HG03039 (cell line): ENCODE measurements at regions not wholly inside any gene's neighbourhood (a gene's known extent, or its start where the extent isn't known, plus 50 kb on each side); places are given as distances from the start of the nearest gene placed in this dataset.
"Not testable (repeated sequence)": the region's sequence is repeated elsewhere in the genome, so short reads cannot be mapped to it uniquely, and the experiment has no call there.

Source experiments
- ATAC-seq: cut with Tn5 transposase; IDR thresholded peaks from one replicate; pipeline ENCODE4 v1.9.1; 2021; ENCODE audit warnings: mild to moderate bottlenecking, moderate library complexity; ENCODE audit not compliant: unreplicated experiment

DNA sequence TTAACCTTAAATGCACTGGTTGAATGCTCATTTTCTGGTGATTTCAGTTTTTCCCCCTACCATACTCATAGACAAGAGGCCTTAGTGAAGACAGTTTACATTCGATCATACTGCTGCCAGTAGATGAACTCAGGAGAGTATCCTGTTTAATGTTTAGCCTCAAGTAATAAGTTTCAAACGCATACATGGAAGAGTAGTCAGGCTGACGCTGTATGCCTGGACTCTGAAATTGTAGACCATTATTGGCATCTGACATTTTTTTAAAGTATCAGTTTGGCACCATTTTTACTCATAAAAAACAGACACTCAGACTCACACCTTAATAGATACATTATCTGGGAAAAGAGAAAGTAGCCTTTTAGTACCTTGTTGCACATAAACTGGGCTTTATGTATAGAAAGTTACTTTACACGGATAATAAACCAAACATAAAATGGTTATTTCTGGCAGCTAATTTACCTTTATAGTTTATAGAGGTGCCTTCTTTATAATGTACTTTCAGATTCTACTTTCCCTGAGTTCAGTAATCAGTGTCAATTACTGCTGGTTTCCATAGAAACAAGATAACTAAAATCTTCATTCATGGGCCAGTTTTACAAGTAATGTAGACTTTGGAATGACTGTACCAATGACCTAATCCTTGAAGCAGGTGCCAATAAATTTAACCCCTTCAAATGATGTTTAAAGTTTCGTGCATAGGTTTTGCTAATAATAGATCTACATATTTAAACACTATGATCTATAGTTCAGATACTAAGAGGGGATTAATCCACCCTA is 183.8 kb upstream of the ITGA1 start:
- ATAC-seq, result no peak

DNA sequence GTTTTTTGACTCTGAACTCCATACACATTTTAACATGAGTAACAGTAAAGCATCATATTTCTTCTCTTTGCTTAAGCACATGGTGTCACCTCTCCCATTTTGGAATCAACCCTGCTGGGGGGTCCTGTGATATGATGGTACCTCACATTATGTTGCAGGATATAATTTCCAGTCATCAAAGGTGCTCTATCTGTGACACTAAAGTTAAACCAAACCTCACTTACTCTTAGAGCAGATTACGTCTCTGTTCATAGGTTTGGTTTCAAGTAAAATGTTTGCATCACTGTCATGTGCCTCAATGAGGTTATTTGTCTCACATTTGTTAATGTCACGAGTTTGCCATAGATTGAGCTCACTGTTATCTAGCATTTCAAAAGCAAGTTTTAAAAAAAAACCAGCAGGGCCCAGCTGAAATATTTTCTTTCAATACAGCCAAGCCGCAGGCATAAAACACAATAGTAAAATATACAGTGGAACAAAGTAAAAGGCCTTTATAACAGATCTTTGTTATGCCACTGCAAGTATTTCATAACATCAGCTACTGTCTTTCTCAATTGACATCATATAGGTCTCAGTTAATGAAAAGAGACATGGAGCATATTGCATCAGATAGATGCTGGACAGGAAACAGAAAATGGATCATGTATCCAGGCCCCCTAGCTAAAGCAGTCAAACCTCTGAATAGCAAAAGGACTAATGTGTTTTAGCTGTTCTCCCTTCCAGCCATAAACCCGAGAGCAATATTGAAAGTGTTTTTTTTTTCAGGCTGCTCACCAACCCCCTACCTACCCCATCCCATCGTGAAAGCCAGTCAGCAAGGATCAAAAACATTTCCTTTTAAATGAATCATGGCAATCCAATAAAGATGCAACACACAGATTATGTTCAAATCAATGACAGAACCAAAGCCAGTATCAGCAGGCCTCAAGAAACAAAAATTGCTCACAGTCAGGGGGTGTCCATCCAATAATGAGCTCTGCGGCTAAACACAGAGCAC is 182.1 kb upstream of the ITGA1 start:
- no peak for ATAC-seq

GRCh38 chr5:52607227-52607824 is 180.4 kb upstream of the ITGA1 start:
- ATAC-seq, result no peak

GRCh38 chr5:52620315-52620714 is 167.4 kb upstream of the ITGA1 start:
- ATAC-seq, result no peak

GRCh38 chr5:52623291-52623690 is 164.4 kb upstream of the ITGA1 start:
- ATAC-seq, result no peak

- ATAC-seq, result no peak
Observed at GRCh38 chr5:52624291-52624690, 163.4 kb upstream of the ITGA1 start.

DNA sequence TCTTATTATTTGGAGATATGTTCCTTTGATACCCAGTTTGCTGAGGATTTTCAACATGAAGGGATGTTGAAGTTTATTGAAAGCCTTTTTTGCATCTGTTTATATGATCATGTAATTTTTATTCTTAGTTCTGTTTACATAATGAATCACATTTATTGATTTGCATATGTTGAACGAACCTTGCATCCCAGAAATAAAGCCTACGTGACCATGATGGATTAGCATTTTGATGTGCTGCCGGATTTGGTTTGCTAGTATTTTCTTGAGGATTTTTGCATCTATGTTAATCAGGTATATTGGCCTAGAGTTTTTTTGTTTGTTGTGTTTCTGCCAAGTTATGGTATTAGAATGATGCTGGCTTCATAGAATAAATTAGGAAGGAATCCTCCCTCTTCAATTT is 161.4 kb upstream of the ITGA1 start:
- ATAC-seq, result no peak

DNA sequence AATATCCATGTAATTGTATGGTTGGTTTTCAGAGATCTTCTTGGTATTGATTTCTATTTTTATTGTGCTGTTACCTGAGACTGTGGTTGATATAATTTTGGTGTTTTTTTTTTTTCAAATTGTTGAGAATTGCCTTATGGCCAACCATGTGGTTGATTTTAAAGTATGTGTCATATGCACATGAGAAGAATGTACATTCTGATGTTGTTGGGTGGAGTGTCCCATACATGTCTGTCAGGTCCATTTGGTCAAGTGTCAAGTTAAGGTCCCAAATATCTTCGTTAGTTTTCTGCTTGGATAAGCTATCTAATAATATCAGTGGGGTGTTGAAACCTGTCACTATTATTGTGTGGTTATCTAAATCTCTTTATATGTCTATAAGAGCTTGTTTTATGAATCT is 160.0 kb upstream of the ITGA1 start:
- no peak for ATAC-seq

- no peak for ATAC-seq
Observed at GRCh38 chr5:52632281-52632680, 155.4 kb upstream of the ITGA1 start.

DNA sequence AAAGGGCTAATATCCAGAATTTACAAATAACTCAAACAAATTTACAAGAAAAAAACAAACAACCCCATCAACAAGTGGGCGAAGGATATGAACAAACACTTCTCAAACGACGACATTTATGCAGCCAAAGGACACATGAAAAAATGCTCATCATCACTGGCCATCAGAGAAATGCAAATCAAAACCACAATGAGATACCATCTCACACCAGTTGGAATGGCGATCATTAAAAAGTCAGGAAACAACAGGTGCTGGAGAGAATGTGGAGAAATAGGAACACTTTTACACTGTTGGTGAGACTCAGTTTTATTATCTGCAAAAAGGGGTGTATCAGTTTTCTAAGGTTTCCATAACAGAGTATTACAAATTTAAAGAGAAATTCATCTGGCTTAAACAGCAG is 153.5 kb upstream of the ITGA1 start:
- ATAC-seq, result not testable (repeated sequence)

DNA sequence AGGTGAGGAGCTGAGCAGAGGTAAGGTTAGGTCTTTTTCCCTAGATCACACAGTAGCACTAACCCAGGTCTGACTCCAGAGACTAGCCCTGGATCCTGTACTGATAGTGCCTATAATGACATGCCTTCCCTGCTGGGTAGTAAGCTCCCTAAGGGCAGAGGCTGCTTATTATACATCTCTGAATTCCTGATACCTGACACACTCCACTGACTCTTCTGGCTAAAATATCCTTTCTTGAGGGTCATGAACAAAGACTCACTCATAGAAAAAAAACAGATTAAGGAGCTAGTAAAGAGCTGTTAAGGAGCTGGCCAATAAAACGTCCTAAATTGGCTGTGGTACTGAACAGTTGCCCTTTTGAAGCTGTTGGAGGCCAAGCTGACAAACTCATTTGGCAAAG is 149.0 kb upstream of the ITGA1 start:
- ATAC-seq, result no peak

- ATAC-seq, result no peak
Observed at GRCh38 chr5:52648726-52649125, 139.0 kb upstream of the ITGA1 start.

GRCh38 chr5:52655163-52655562 is 132.6 kb upstream of the ITGA1 start:
- no peak for ATAC-seq

DNA sequence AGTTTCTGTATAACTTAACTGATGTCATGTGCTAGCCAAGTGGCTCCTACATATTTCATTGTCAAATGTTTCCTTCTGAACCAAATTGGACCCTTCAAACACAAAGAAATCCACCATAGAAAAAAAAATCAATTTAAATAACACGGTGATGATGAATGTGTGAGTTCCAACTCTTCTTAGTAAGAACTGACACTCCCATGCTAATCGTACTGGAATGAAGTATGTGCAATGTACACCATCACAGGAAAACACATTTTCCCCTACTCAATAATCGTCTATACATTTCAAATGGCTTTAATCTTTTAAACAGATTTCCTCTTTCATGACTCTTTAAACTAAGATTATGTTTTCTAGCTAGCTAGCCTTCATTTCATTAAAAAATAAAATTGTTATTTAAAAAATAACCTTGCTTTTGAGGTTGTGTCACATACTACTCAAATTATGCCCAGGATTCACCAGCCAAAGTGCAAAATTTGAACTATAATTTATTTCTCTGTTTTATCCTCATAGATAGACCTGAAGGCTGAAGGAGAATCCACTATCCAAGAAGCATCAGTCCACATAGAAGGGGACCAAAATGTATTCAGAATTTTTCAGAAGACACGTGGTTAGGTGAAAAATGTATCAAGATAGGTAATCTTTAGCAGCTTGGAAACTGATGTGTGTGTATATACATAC is 131.0 kb upstream of the ITGA1 start:
- no peak for ATAC-seq

DNA sequence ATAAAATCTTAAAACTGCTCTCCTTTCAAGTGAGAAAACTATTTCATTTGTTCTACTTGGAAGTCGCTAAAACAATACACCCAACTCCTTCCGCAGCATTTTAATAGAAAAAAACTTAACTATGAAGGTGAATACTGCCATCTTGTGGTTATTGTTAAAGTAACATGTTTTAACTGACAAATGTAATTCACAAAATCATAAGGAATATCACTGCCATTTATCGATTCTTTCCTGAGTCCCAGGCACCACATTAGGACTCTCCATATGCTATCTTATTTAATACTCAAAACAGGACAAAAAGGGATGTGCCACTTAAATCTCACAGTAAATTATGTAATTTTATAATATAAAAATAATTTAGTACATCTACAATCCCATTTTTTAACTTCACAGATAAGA is 130.5 kb upstream of the ITGA1 start:
- ATAC-seq, result no peak

- no peak for ATAC-seq
Observed at GRCh38 chr5:52658246-52658645, 129.5 kb upstream of the ITGA1 start.

- ATAC-seq, result no peak
Observed at GRCh38 chr5:52660621-52661020, 127.1 kb upstream of the ITGA1 start.

- no peak for ATAC-seq
Observed at GRCh38 chr5:52661903-52662595, 125.7 kb upstream of the ITGA1 start.

DNA sequence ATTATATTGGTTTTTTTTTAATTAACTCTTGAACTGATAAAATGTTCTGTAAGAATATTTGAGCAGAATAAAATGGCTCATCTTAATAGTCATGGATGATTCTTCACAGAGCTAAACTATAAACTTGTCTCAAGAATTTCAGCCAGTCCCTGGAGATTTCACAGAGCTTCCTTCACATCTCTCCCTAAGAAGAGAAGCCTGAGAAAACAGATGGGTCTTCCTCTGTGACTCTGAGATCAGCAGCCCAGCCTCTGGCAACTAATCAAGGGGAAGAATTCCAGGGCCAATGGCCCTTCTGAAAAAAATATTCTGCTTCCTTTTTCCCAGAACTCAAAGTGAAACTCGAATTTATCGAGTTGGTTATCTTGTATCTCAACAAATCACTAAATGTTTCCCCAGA is 122.2 kb upstream of the ITGA1 start:
- ATAC-seq, result no peak

DNA sequence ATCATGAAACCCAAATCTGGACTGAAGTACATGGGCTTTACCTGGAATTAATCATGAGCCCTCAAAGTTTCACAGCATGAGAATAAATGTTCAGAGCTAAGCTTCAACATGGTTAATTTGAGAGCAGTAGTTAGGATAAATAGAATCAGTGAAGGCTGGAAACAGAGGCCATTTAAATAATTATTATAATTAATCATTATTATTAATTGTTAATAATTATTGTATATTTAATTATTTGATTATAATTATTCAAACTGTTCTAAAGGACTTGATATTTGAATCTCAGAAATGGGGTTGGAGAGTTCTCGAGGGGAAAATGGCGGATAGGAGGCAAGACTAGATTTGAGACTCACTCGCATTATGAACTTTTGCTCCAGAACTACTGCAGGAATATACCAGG is 119.6 kb upstream of the ITGA1 start:
- no peak for ATAC-seq
